Spleen (tissue), 7 donors: ENCODE measurements at regions not wholly inside any gene's neighbourhood (a gene's known extent, or its start where the extent isn't known, plus 50 kb on each side); places are given as distances from the start of the nearest gene placed in this dataset.

Experiments
- CTCF ChIP-seq, 11 experiments: fragments of 200-600 bp in 7 of 11; fragments of 450-650 bp in 4 of 11; sonication (generic) in 4 of 11; IDR thresholded peaks in 8 of 11; conservative IDR thresholded peaks in 3 of 11; 1 replicate in 7 of 11; 2 replicates in 4 of 11; pipeline versions ENCODE4 v1.4.0 to v1.8.0; 2016 to 2021; ENCODE audit warnings: antibody characterized with exemption in 11 of 11, inconsistent platforms in 4 of 11, mild to moderate bottlenecking in 1 of 11
- POLR2A ChIP-seq, 3 donors: fragments of 450-650 bp; IDR thresholded peaks; one replicate each; pipeline ENCODE4 v1.5.1; 2017; ENCODE audit warnings: antibody characterized with exemption in 3 of 3, mild to moderate bottlenecking in 1 of 3
- donor health status: DM: no; HTN: no; CAD: no; lungs with moderate emphysema.
- donor health status: DM: no; HTN: no; CAD: no.
- donor health status: DM: no; HTN: no; CAD: no.

- TF ChIP-seq POLR2A (IDR thresholded peaks at IDR 0.05) (no peak), CTCF (IDR thresholded peaks at IDR 0.05 in 8 of 11, conservative IDR thresholded peaks at IDR 0.05 in 3 of 11) (no peak)
Measured at GRCh38 chr9:13628526-13628925, 349.0 kb upstream of the MPDZ start.
